HEK293 (cell line): ENCODE measurements at regions not wholly inside any gene's neighbourhood (a gene's known extent, or its start where the extent isn't known, plus 50 kb on each side); places are given as distances from the start of the nearest gene placed in this dataset.

Experiments
- KLF17 ChIP-seq: fragments of 450-650 bp; formaldehyde crosslinking; IDR thresholded peaks from 2 replicates; pipeline ENCODE4 v1.5.1; 2016; ENCODE audit warnings: missing biosample characterization, missing genetic modification characterization
- SP3 ChIP-seq: fragments of 450-650 bp; formaldehyde crosslinking; IDR thresholded peaks from 2 replicates; pipeline ENCODE4 v1.5.1; 2016; ENCODE audit warnings: missing biosample characterization, missing genetic modification characterization
- TRIM28 ChIP-seq: IDR thresholded peaks from 2 replicates; pipeline ENCODE4 v1.6.1; 2011; ENCODE audit warnings: low read length, control low read depth, borderline replicate concordance
- ZBTB17 ChIP-seq: fragments of 450-650 bp; formaldehyde crosslinking; IDR thresholded peaks from 2 replicates; pipeline ENCODE4 v1.5.1; 2016; ENCODE audit warnings: missing biosample characterization, missing genetic modification characterization
- ZFHX2 ChIP-seq: fragments of 450-650 bp; formaldehyde crosslinking; conservative IDR thresholded peaks from 2 replicates; pipeline ENCODE4 v1.5.1; 2016; ENCODE audit warnings: missing biosample characterization, missing genetic modification characterization
- ZNF350 ChIP-seq: fragments of 450-650 bp; formaldehyde crosslinking; IDR thresholded peaks from 2 replicates; pipeline ENCODE4 v1.5.0; 2017; ENCODE audit warnings: missing biosample characterization, mild to moderate bottlenecking, missing genetic modification characterization
- ZNF354C ChIP-seq: fragments of 450-650 bp; formaldehyde crosslinking; IDR thresholded peaks from 2 replicates; pipeline ENCODE4 v1.5.1; 2016; ENCODE audit warnings: missing biosample characterization, missing genetic modification characterization, low read depth, borderline replicate concordance
- ZNF529 ChIP-seq: fragments of 450-650 bp; formaldehyde crosslinking; IDR thresholded peaks from 2 replicates; pipeline ENCODE4 v1.5.1; 2017; ENCODE audit warnings: missing genetic modification characterization, missing biosample characterization; ENCODE audit not compliant: insufficient replicate concordance
- ZNF558 ChIP-seq: fragments of 450-650 bp; formaldehyde crosslinking; IDR thresholded peaks from 2 replicates; pipeline ENCODE4 v1.5.1; 2016; ENCODE audit warnings: missing biosample characterization, missing genetic modification characterization
- ZNF660 ChIP-seq: fragments of 450-650 bp; IDR thresholded peaks from 2 replicates; pipeline ENCODE4 v1.5.1; 2018; ENCODE audit warnings: missing biosample characterization, mild to moderate bottlenecking, missing genetic modification characterization
- ZNF677 ChIP-seq: fragments of 450-650 bp; IDR thresholded peaks from 2 replicates; pipeline ENCODE4 v1.5.0; 2018; ENCODE audit warnings: missing biosample characterization, mild to moderate bottlenecking, missing genetic modification characterization, moderate library complexity
- ZNF791 ChIP-seq: fragments of 450-650 bp; formaldehyde crosslinking; IDR thresholded peaks from 2 replicates; pipeline ENCODE4 v1.5.1; 2016; ENCODE audit warnings: missing biosample characterization, missing genetic modification characterization

- TF ChIP-seq SP3 (no peak), ZNF791 (tag by site-specific recombination) (no peak), ZFHX2 (tag by site-specific recombination) (no peak), ZNF350 (tag by site-specific recombination) (no peak), ZNF354C (tag by site-specific recombination) (no peak), ZNF558 (tag by site-specific recombination) (no peak), TRIM28 (no peak), KLF17 (tag by site-specific recombination) (no peak), ZNF529 (no peak), ZBTB17 (no peak), ZNF660 (tag by site-specific recombination) (no peak), ZNF677 (no peak)
Measured at GRCh38 chr1:185367218-185367617, 50.2 kb upstream of the IVNS1ABP start (continued).
